HG03095 (cell line): ENCODE measurements at regions not wholly inside any gene's neighbourhood (a gene's known extent, or its start where the extent isn't known, plus 50 kb on each side); places are given as distances from the start of the nearest gene placed in this dataset.

Source experiments
- ATAC-seq: cut with Tn5 transposase; IDR thresholded peaks from one replicate; pipeline ENCODE4 v1.9.1; 2021; ENCODE audit warnings: moderate library complexity; ENCODE audit not compliant: unreplicated experiment

DNA sequence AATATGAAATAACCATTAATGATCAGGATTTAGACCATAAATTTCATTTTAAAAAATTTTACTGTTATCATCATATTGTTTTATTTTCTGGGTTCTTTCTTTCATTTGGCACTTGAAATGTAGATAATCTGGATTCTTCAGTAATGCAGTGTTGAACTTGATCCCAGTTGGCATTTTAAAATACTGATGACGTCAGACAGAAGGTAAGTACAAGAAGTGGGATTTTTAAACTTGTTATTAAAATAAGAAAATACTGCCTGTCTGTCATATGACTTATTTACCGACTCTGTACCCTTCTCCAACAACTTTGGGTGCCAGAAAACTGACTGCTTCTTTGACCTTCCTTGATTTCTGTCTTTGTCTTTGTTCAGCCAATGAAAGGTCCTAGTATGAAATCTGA, 415.1 kb upstream of the NEGR1 start:
- no peak for ATAC-seq

- ATAC-seq, result no peak
Observed at GRCh38 chr1:72693899-72694298, 411.6 kb upstream of the NEGR1 start.

DNA sequence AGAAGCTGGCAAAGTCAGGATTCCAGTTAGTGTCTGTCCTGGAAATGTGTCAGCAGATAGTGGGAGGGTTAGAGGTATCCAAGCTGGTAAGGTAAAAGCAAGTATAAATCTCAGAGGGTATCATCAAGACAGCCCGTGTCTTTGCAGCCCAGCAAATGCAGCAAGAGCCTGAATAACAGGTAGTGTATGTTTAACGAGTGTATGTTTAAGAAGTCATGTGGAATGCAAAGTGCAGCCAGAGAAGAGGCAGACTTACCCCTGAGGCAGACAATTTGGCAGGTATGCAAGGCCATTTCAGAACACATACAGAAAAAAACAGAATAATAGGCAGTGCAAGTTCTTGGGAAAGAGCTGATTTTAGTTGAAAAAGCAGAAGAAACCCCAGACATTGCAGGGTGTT, 411.0 kb upstream of the NEGR1 start:
- ATAC-seq, result no peak

- no peak for ATAC-seq
Observed at GRCh38 chr1:72690871-72691270, 408.5 kb upstream of the NEGR1 start.

- ATAC-seq, result no peak
Observed at GRCh38 chr1:72678683-72679082, 396.3 kb upstream of the NEGR1 start.

DNA sequence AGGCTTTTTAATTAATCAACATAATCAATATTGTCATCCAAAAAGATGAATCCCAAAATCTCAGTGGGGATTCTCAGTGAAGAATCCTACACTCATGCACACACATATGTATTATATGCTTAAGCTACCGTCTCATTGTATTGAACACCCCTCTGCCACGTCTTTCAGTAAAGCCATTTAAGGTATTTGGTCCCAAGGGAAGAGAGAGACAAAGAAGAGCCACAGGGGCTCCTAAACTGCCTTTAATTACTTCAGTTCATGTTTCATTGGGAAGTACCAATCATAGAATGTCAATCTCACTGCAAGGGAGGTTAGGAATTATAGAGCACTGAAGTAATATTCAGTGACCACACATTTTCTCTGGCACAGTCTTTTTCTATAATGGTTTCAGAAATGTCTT, 388.6 kb upstream of the NEGR1 start:
- no peak for ATAC-seq

- ATAC-seq, result no peak
Observed at GRCh38 chr1:72662918-72663317, 380.6 kb upstream of the NEGR1 start.

DNA sequence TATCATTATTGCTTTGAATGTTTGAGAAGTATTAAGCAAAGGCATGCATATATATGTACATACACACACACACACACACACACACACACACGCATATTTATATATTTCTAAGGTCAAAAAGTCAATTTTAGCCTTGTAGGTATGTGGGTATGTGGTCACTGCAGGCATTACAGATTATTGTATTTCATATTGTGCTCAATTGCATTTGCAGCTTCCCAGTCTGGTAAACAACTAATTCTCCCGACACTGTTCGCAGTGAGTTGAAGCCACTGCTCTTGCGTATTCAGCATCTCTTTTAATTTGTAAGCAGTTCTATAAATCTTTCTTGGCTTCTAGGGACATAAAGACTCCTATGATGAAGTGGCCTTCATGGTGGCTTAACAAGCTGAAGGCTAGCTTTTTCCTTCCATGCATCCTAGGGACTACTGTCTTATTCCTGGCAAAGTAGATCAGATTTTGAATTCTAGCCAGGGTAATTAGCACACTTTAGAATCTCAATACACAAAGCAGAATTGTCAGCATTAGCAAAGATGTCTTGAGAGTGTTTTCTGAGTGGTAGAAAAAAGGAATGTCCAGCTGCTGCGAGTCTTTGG, 368.6 kb upstream of the NEGR1 start:
- no peak for ATAC-seq

- ATAC-seq, result no peak
Observed at GRCh38 chr1:72649991-72650390, 367.7 kb upstream of the NEGR1 start.

DNA sequence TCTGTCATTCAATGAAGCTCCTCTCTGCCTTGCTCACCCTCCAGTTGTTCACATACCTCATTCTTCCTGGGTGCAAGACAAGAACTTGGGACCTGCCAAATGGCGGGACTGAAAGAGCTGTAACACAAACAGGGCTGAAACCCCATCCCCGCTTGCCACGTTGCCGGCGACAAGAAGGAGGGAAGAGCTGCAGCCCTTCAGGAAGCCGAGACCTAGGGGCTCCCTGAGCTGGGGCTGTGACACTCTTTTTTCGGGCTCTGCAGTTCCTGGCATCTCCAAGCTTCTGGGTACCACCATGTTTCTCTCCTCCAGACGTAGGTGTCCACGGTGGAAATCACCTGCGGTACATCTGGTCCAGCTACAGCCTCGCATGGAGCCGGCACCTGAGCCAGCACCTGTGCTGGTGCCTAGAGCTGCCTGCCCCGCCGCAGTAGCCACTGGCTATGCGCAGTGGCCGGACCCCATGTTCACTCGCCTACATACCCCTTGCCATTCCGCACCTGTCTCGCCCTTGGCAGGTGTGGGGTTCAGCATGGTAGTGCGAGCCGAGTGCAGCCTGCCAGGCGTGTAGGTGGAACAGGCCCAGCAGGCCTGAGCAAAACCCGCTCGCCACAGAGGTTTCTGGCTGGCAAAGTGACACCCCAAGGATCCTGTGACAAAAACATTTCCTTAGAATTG, 367.0 kb upstream of the NEGR1 start:
- ATAC-seq, result no peak

GRCh38 chr1:72648465-72648864, 366.1 kb upstream of the NEGR1 start:
- ATAC-seq, result no peak

DNA sequence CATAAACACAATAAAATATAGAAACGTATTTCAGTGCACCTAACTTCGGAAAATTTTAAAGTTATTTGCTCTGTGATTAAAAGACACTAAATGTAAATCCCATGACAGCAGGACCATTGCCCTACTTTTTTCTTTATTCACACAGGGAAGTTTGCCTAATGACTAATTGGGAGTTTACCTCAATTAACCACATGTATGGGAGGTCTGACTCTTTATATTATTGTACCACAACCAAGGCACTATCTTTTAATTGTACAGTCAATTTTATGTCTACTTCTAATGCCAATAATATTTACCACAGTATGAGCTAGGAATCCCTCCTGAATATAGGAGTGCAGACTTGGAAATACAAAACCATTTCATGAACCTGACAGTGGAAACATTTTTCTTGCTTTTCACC, 360.8 kb upstream of the NEGR1 start:
- no peak for ATAC-seq

- ATAC-seq, result no peak
Observed at GRCh38 chr1:72637593-72637992, 355.3 kb upstream of the NEGR1 start.

DNA sequence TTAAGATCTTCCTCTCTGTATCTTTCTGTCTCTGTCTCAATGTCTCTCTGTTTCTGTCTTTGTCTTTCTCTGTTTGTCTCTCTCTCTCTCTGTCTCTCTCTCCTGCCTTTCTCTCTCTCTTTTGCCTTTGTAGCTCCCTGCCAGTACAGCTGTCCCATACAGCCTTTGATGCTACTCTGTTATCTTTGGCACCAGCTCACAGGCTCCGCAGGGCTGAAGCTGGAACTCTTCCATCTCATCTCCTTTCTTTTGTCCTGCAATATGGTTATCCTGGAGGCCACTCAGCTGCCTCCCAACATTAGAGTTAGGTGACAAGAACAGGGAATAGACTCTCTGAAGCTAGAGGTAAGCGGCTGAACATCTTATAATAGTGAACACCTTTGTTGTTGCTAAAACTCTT, 354.3 kb upstream of the NEGR1 start:
- ATAC-seq, result no peak

DNA sequence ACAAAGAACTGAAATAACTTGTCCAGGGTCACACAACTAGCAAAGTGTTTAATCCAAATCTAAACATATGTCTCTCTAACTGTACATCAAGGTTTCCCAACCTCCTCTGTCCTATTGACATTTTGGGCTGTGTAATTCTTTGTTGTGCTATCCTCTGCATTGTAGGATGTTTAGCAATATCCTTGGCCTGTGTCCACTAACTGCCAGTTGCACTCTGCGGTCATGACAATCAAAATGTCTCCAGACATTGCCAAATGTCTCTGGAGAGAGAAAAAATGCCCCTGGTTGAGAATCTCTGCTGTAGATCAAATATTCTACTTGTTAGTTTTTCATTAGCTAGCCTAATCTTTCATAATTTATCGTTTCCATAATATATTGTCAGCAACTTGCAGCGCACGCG, 353.4 kb upstream of the NEGR1 start:
- no peak for ATAC-seq

GRCh38 chr1:72634946-72635345, 352.6 kb upstream of the NEGR1 start:
- no peak for ATAC-seq

DNA sequence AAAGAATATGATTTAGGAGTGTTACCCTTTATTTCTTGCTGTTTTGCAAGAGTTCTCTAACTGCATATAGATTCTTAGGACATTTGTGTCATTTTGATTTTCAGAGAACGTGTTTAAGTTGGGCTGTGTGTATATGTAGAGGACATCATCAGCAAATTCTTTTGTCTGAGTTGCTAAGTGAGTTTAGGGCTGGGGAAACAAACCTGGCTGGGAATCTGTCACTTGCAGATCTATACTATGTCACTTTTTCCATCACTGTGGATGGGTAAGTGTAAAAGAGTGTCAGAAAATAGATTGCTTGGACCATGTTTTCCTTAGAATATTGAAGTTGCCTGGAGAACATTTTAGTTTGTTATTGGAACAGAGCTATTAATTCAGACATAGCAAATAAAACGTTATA, 349.1 kb upstream of the NEGR1 start:
- no peak for ATAC-seq

DNA sequence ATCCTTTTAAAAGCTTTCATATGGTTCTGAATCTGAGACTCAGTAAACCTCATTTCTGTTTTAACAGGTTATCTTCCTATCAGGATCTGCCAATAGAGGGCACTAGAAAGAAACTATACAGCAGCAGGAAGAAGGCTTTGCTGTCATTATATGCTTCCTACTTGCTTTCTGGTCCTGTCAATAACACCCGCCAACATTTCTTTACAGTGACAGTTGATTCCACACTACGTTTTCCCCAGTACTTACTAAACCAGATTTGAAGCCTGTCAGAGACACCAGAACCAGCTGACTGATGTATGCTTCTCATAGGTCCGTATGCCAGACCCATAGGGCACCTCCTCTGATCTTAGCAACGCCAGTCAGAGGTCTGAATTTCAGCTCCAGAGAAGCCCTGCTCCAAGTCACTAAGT, 341.0 kb upstream of the NEGR1 start:
- peak; percentile 84 for ATAC-seq

- ATAC-seq, result no peak
Observed at GRCh38 chr1:72620453-72620852, 338.1 kb upstream of the NEGR1 start.

DNA sequence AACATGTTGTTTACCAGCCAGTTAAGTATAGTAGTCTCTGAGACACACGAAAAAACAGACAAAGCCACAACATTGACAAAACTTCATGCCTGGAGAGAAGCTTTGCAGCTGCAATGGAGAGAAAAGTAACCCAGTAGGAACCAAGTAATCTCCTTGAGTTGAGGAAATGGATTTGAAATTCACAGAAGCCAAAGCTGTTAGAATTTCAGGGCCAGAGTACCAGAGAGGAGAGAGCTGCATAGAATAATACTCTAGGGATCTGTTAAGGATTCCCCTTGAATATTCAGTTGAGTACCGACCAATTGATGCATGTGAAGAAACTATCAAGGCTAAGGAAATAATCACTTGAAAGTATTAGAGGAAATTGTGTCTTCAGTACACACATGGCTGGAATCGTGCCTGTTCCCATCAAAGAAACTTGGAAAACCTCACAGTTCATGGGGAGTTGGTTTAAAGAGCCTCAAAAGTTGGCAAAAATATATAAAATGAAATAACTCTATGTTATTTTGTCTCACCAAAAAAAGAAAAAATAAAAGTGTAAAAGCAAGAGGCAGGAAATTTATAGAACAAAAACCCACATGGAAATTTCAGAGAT, 324.0 kb upstream of the NEGR1 start:
- ATAC-seq, result no peak

- no peak for ATAC-seq
Observed at GRCh38 chr1:72601035-72601674, 318.8 kb upstream of the NEGR1 start.

DNA sequence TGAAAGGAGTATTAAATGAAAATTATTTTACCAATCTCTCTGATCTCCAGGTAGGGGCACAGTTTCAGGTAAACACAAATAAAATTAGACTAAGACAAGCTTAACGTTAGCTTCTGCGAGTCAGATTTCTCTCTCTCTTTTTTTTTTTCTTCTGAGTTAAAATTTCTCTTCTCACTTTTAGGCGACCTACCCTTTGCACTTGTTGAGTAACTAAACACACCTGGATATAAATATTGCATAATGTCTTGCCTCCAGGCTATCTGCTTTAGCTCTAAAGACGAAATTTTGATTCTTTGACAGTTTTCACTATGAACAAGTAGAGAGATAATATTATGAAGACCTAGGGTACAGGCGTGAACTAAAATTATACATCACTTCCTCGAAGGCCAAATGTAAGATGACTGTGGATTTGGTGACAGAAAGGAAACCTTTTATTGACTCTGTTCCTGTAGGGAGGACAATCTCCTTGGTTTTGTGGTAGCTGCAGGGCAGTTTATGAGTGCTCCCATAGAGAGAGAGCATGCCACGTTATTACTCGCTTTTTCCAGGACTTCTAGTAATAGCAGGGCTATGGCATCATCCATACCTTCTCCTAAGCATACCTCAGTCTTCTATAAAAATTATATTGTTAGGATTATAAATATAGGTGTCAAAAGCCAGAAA, 303.8 kb upstream of the NEGR1 start:
- no peak for ATAC-seq
